GM11168 (cell line): ENCODE measurements at regions not wholly inside any gene's neighbourhood (a gene's known extent, or its start where the extent isn't known, plus 50 kb on each side); places are given as distances from the start of the nearest gene placed in this dataset.

ENCODE experiments used
- in situ Hi-C: fragments of 300-500 bp; cut with MboI; formaldehyde crosslinking; loops from one replicate; pipeline ENCODE4 v1.12.0; 2022; ENCODE audit warnings: low sequenced_read_pairs; ENCODE audit not compliant: unreplicated experiment

GRCh38 chr12:83689333-83689732 is 1002.6 kb downstream of the TMTC2 start:
- in situ Hi-C loops: no loop called here

GRCh38 chr12:83676781-83677295 is 990.1 kb downstream of the TMTC2 start:
- in situ Hi-C loops: no loop called here

- in situ Hi-C loops: no loop called here
Observed at GRCh38 chr12:83666690-83667089, 980.0 kb downstream of the TMTC2 start.

- in situ Hi-C loops: no loop called here
Observed at GRCh38 chr12:83665634-83666218, 979.0 kb downstream of the TMTC2 start.

GRCh38 chr12:83664650-83665049 is 977.9 kb downstream of the TMTC2 start:
- in situ Hi-C loops: no loop called here

GRCh38 chr12:83660727-83661358 is 974.1 kb downstream of the TMTC2 start:
- in situ Hi-C loops: no loop called here

- in situ Hi-C loops: no loop called here
Observed at GRCh38 chr12:83659321-83659720, 972.6 kb downstream of the TMTC2 start.

GRCh38 chr12:83656004-83656403 is 969.3 kb downstream of the TMTC2 start:
- in situ Hi-C loops: no loop called here

GRCh38 chr12:83642205-83642604 is 955.5 kb downstream of the TMTC2 start:
- in situ Hi-C loops: no loop called here

GRCh38 chr12:83641789-83642188 is 955.1 kb downstream of the TMTC2 start:
- in situ Hi-C loops: no loop called here

- in situ Hi-C loops: no loop called here
Observed at GRCh38 chr12:83634726-83635267, 948.1 kb downstream of the TMTC2 start.

GRCh38 chr12:83630526-83630925 is 943.8 kb downstream of the TMTC2 start:
- in situ Hi-C loops: no loop called here

GRCh38 chr12:83629931-83630330 is 943.2 kb downstream of the TMTC2 start:
- in situ Hi-C loops: no loop called here

- in situ Hi-C loops: no loop called here
Observed at GRCh38 chr12:83622205-83622604, 935.5 kb downstream of the TMTC2 start.

- in situ Hi-C loops: no loop called here
Observed at GRCh38 chr12:83619973-83620372, 933.3 kb downstream of the TMTC2 start.

GRCh38 chr12:83615152-83615551 is 928.4 kb downstream of the TMTC2 start:
- in situ Hi-C loops: no loop called here

GRCh38 chr12:83613586-83614110 is 926.9 kb downstream of the TMTC2 start:
- in situ Hi-C loops: no loop called here

- in situ Hi-C loops: no loop called here
Observed at GRCh38 chr12:83603106-83603505, 916.4 kb downstream of the TMTC2 start.

- in situ Hi-C loops: no loop called here
Observed at GRCh38 chr12:83575326-83575725, 888.6 kb downstream of the TMTC2 start.

- in situ Hi-C loops: no loop called here
Observed at GRCh38 chr12:83574142-83574541, 887.4 kb downstream of the TMTC2 start.

GRCh38 chr12:83573671-83574070 is 887.0 kb downstream of the TMTC2 start:
- in situ Hi-C loops: no loop called here

- in situ Hi-C loops: no loop called here
Observed at GRCh38 chr12:83559650-83560049, 872.9 kb downstream of the TMTC2 start.
